DOHH2 (cell line): ENCODE measurements at regions not wholly inside any gene's neighbourhood (a gene's known extent, or its start where the extent isn't known, plus 50 kb on each side); places are given as distances from the start of the nearest gene placed in this dataset.
"Not testable (repeated sequence)": the region's sequence is repeated elsewhere in the genome, so short reads cannot be mapped to it uniquely, and the experiment has no call there.

ENCODE experiments used
- H3F3A ChIP-seq: fragments of 200-600 bp; sonication (generic), shearing (Covaris generic); 2 replicates; pipeline ENCODE4 v1.6.0; 2016; ENCODE audit warnings: antibody characterized with exemption, mild to moderate bottlenecking; ENCODE audit not compliant: control insufficient read depth, insufficient read depth
- H3K27ac ChIP-seq: fragments of 200-600 bp; sonication (generic); 2 replicates; pipeline ENCODE4 v1.5.1; 2014; ENCODE audit warnings: low read depth, mild to moderate bottlenecking, low read length, moderate library complexity
- H3K27me3 ChIP-seq: fragments of 200-600 bp; sonication (generic); 2 replicates; pipeline ENCODE4 v1.6.1; 2014; ENCODE audit warnings: mild to moderate bottlenecking, low read length, mixed read lengths; ENCODE audit not compliant: control insufficient read depth
- H3K36me3 ChIP-seq: fragments of 200-600 bp; sonication (generic); 2 replicates; pipeline ENCODE4 v1.6.1; 2014; ENCODE audit warnings: mild to moderate bottlenecking, low read length, moderate library complexity, mixed read lengths; ENCODE audit not compliant: control insufficient read depth
- H3K4me1 ChIP-seq: fragments of 200-600 bp; sonication (generic); 2 replicates; pipeline ENCODE4 v1.6.1; 2014; ENCODE audit warnings: mild to moderate bottlenecking, low read length, mixed read lengths; ENCODE audit not compliant: control insufficient read depth
- H3K4me2 ChIP-seq: fragments of 200-600 bp; sonication (generic); 2 replicates; pipeline ENCODE4 v1.6.0; 2014; ENCODE audit warnings: mild to moderate bottlenecking, low read length, moderate library complexity
- H3K4me3 ChIP-seq: fragments of 200-600 bp; sonication (generic); 2 replicates; pipeline ENCODE4 v1.5.1; 2014; ENCODE audit warnings: mild to moderate bottlenecking, low read length, mixed read lengths
- H3K79me2 ChIP-seq: fragments of 200-600 bp; sonication (generic); 2 replicates; pipeline ENCODE4 v1.6.1; 2014; ENCODE audit warnings: mild to moderate bottlenecking, low read length, mixed read lengths; ENCODE audit not compliant: control insufficient read depth
- H3K9me2 ChIP-seq: fragments of 200-600 bp; sonication (generic); replicated peaks from 2 replicates; pipeline ENCODE4 v1.6.1; 2014; ENCODE audit warnings: mild to moderate bottlenecking, low read length, mixed read lengths; ENCODE audit not compliant: control insufficient read depth
- H3K9me3 ChIP-seq: fragments of 200-600 bp; sonication (generic); 2 replicates; pipeline ENCODE4 v1.6.1; 2014; ENCODE audit warnings: antibody characterized with exemption, low read length, mixed read lengths; ENCODE audit not compliant: control insufficient read depth, insufficient read depth
- H4K20me1 ChIP-seq: fragments of 200-600 bp; sonication (generic); 2 replicates; pipeline ENCODE4 v1.6.0; 2014; ENCODE audit warnings: low read depth, mild to moderate bottlenecking, antibody characterized with exemption, low read length, moderate library complexity; ENCODE audit not compliant: control insufficient read depth, insufficient read depth
- CTCF ChIP-seq: fragments of 200-600 bp; sonication (generic); IDR thresholded peaks from one replicate; pipeline ENCODE4 v1.5.1; 2014; ENCODE audit warnings: antibody characterized with exemption, mild to moderate bottlenecking, low read depth, low read length; ENCODE audit not compliant: poor library complexity, severe bottlenecking
- EZH2phosphoT487 ChIP-seq: fragments of 200-600 bp; sonication (generic); IDR thresholded peaks from 2 replicates; pipeline ENCODE4 v1.6.1; 2017; ENCODE audit warnings: borderline replicate concordance, mild to moderate bottlenecking, antibody characterized with exemption, low read length, moderate library complexity, mixed read lengths

GRCh38 chr4:59560141-59560648 is 1639.9 kb upstream of the ADGRL3 start:
- H3F3A ChIP-seq, H3K4me3 ChIP-seq, H3K27ac ChIP-seq, H3K36me3 ChIP-seq, H3K27me3 ChIP-seq, H3K4me1 ChIP-seq, H4K20me1 ChIP-seq, H3K4me2 ChIP-seq, H3K9me3 ChIP-seq, H3K9me2 ChIP-seq, H3K79me2 ChIP-seq: not testable (repeated sequence)

GRCh38 chr4:59565836-59566235 is 1634.3 kb upstream of the ADGRL3 start:
- Histone ChIP-seq H4K20me1 (no peaks in the 10 kb centered on the region), H3K27ac (no peak overlapping the region), H3K36me3 (no peaks in the 10 kb centered on the region), H3K9me3 (no peaks in the 10 kb centered on the region), H3K27me3 (no peaks in the 10 kb centered on the region), H3K9me2 (no peaks in the 10 kb centered on the region), H3F3A (no peaks in the 10 kb centered on the region), H3K4me2 (no peak overlapping the region), H3K4me1 (no peaks in the 10 kb centered on the region), H3K79me2 (no peaks in the 10 kb centered on the region), H3K4me3 (no peak overlapping the region)
- no peak for TF ChIP-seq CTCF
- no peak for TF ChIP-seq EZH2phosphoT487

- no peaks in the 10 kb centered on the region for H3K36me3 ChIP-seq
- no peak overlapping the region for H3K4me2 ChIP-seq
These were observed 1629.2 kb upstream of the ADGRL3 start for GRCh38 chr4:59570860-59571476.

More at GRCh38 chr4:59570860-59571476, 1629.2 kb upstream of the ADGRL3 start:
- H4K20me1 ChIP-seq = no peaks in the 10 kb centered on the region
- no peaks in the 10 kb centered on the region for H3K9me2 ChIP-seq
- H3K9me3 ChIP-seq = no peaks in the 10 kb centered on the region
- H3K4me1 ChIP-seq = no peaks in the 10 kb centered on the region
- H3K4me3 ChIP-seq = no peak overlapping the region
- no peak for TF ChIP-seq CTCF
- H3K27me3 ChIP-seq = no peaks in the 10 kb centered on the region
- no peaks in the 10 kb centered on the region for H3F3A ChIP-seq
- no peaks in the 10 kb centered on the region for H3K79me2 ChIP-seq
- no peak overlapping the region for H3K27ac ChIP-seq
